ENCODE measurements at regions not wholly inside any gene's neighbourhood (a gene's known extent, or its start where the extent isn't known, plus 50 kb on each side); places are given as distances from the start of the nearest gene placed in this dataset.
"Not testable (repeated sequence)": the region's sequence is repeated elsewhere in the genome, so short reads cannot be mapped to it uniquely, and the experiment has no call there.

DNA sequence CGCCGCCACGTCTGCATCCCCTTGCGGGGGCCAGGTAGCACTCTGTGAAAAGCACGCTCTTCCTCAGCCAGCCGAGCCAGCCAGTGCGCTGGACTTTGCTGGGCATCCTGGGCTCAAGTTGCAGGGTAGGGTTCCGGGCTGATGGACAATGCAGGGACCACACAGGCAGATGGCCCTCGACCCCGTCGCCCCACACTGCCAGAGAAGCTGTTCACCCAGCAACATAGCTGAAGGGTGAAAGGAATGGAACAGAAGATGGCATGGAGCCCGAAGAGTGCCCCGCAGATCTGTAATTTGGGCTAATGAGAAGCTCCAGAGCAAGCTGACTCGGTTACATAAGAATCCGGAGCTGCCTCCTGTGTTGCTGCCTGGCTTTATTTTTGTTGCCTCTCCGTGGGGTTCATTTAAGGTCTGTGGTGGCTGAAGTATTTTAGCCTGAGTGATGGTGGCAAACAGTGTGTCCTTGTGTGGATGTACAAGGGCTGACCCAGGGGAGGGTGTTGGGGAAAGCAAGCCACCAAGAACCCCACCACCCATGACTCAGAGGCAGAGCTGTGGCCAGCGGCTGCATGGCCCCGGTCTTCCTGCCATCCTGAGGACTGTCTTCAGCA is 105.8 kb downstream of the SOX1 start:
- POLR2A ChIA-PET, result no interaction called here
- Mint-ChIP-seq H3K4me3 (ENCODE audit: unreplicated experiment) (no peak overlapping the region), H3K36me3 (ENCODE audit: insufficient read depth, unreplicated experiment) (no peaks in the 10 kb centered on the region), H3K27ac (ENCODE audit: unreplicated experiment) (no peak overlapping the region), H3K27me3 (ENCODE audit: insufficient read depth, unreplicated experiment) (peaks cover 18% of the 10 kb centered on the region), H3K4me1 (ENCODE audit: low read depth, unreplicated experiment) (no peaks in the 10 kb centered on the region), H3K9me3 (ENCODE audit: unreplicated experiment) (peaks cover 21% of the 10 kb centered on the region)
- CTCF ChIA-PET, result no interaction called here
- Histone ChIP-seq H3K27me3 (replicated peaks; ENCODE audit: control insufficient read depth, insufficient read depth, low read length) (no peaks in the 10 kb centered on the region), H3K4me3 (ENCODE audit: low read depth, low read length) (no peak overlapping the region), H3K9me3 (peaks cover 8% of the 10 kb centered on the region; the same call in 1 of the 2 replicates), H3K4me1 (no peaks in the 10 kb centered on the region), H3K36me3 (ENCODE audit: control insufficient read depth, insufficient read depth, low read length) (no peaks in the 10 kb centered on the region)
- intact Hi-C loops (cut with micrococcal nuclease; ENCODE audit: unreplicated experiment), result no loop called here
- BruUV-seq (replicated peaks), result no TSS peak
- TF ChIP-seq CTCF (IDR thresholded peaks at IDR 0.05; ENCODE audit: insufficient read depth in 1 of 2, low read depth in 1 of 2, low read length in 1 of 2, severe bottlenecking in 1 of 2, unreplicated experiment in 1 of 2), result no peak
- no peak for DNase-seq

- Mint-ChIP-seq H3K27me3 (ENCODE audit: insufficient read depth, unreplicated experiment) (peaks cover 18% of the 10 kb centered on the region), H3K27ac (ENCODE audit: unreplicated experiment) (no peak overlapping the region), H3K4me1 (ENCODE audit: low read depth, unreplicated experiment) (no peaks in the 10 kb centered on the region), H3K36me3 (ENCODE audit: insufficient read depth, unreplicated experiment) (no peaks in the 10 kb centered on the region), H3K9me3 (ENCODE audit: unreplicated experiment) (peaks cover 21% of the 10 kb centered on the region), H3K4me3 (ENCODE audit: unreplicated experiment) (no peak overlapping the region)
- POLR2A ChIA-PET, result no interaction called here
- TF ChIP-seq CTCF (IDR thresholded peaks at IDR 0.05; ENCODE audit: insufficient read depth in 1 of 2, low read depth in 1 of 2, low read length in 1 of 2, severe bottlenecking in 1 of 2, unreplicated experiment in 1 of 2), result no peak
- intact Hi-C loops (cut with micrococcal nuclease; ENCODE audit: unreplicated experiment), result no loop called here
- Histone ChIP-seq H3K4me3 (ENCODE audit: low read depth, low read length) (no peak overlapping the region), H3K4me1 (no peaks in the 10 kb centered on the region), H3K9me3 (peaks cover 8% of the 10 kb centered on the region; the same call in 1 of the 2 replicates), H3K27me3 (replicated peaks; ENCODE audit: control insufficient read depth, insufficient read depth, low read length) (no peaks in the 10 kb centered on the region), H3K36me3 (ENCODE audit: control insufficient read depth, insufficient read depth, low read length) (no peaks in the 10 kb centered on the region)
- no TSS peak for BruUV-seq (replicated peaks)
- CTCF ChIA-PET, result no interaction called here
- DNase-seq, result peak in 1 of 2 experiments; percentile 2
Measured at GRCh38 chr13:112174476-112175110, 107.6 kb downstream of the SOX1 start.

DNA sequence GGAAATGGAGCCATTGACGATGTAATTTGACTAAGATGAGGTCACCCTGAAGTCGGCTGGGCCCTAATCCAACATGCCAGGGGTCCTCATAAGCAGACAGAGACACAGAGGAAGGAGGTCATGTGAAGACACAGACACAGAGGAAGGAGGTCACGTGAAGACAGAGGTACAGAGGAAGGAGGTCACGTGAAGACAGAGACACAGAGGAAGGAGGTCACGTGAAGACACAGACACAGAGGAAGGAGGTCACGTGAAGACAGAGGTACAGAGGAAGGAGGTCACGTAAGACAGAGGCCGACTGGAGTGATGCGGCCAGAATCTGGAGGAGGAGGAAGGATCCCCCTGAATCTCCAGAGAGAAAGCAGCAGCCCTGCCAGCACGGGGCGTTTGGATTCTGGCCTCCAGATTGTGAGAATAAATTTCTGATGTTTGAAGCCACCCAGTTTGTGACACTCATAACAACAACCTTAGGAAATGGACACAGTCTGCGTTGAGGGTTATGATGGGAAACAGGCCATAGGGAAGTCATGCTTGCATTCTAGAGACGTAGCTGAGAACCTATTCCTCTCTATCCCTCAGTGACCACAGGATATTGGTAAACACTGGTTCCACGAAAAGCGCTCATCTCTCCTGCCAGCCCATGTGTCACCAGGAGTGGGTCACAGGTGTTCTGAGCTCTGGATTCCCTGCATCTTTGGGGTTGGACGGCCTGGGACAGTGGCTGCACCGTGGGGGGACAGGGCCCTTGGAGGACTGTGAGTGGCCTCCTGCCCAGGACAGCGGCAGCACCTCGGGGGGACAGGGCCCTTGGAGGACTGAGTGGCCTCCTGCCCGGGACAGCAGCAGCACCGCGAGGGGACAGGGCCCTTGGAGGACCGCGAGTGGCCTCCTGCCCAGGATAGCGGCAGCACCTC is 108.5 kb downstream of the SOX1 start:
- H3K36me3 ChIP-seq (ENCODE audit: control insufficient read depth, insufficient read depth, low read length), result no peaks in the 10 kb centered on the region
- H3K4me3 ChIP-seq (ENCODE audit: low read depth, low read length), result no peak overlapping the region
- H3K4me1 ChIP-seq, result no peaks in the 10 kb centered on the region
- H3K9me3 ChIP-seq, result peaks cover 8% of the 10 kb centered on the region; the same call in 1 of the 2 replicates
- Mint-ChIP-seq H3K9me3 (ENCODE audit: unreplicated experiment) (peaks cover 21% of the 10 kb centered on the region), H3K27me3 (ENCODE audit: insufficient read depth, unreplicated experiment) (peaks cover 21% of the 10 kb centered on the region), H3K27ac (ENCODE audit: unreplicated experiment) (no peak overlapping the region), H3K36me3 (ENCODE audit: insufficient read depth, unreplicated experiment) (no peaks in the 10 kb centered on the region), H3K4me3 (ENCODE audit: unreplicated experiment) (no peak overlapping the region), H3K4me1 (ENCODE audit: low read depth, unreplicated experiment) (no peaks in the 10 kb centered on the region)
- ChIA-PET CTCF (no interaction called here), POLR2A (no interaction called here)
- intact Hi-C loops (cut with micrococcal nuclease; ENCODE audit: unreplicated experiment), result no loop called here
- peak in 1 of 2 experiments; percentile 6 for DNase-seq
- no peaks in the 10 kb centered on the region for H3K27me3 ChIP-seq (replicated peaks; ENCODE audit: control insufficient read depth, insufficient read depth, low read length)
- no peak for TF ChIP-seq CTCF (IDR thresholded peaks at IDR 0.05; ENCODE audit: insufficient read depth in 1 of 2, low read depth in 1 of 2, low read length in 1 of 2, severe bottlenecking in 1 of 2, unreplicated experiment in 1 of 2)
- BruUV-seq (replicated peaks), result no TSS peak

GRCh38 chr13:112176141-112177119 is 109.5 kb downstream of the SOX1 start:
- intact Hi-C loops (cut with micrococcal nuclease; ENCODE audit: unreplicated experiment); POLR2A ChIA-PET; H3K4me1 ChIP-seq; BruUV-seq (replicated peaks); H3K9me3 ChIP-seq; H3K27me3 ChIP-seq (replicated peaks; ENCODE audit: control insufficient read depth, insufficient read depth, low read length); CTCF ChIA-PET; H3K36me3 ChIP-seq (ENCODE audit: control insufficient read depth, insufficient read depth, low read length); H3K27ac Mint-ChIP-seq (ENCODE audit: unreplicated experiment); H3K4me1 Mint-ChIP-seq (ENCODE audit: low read depth, unreplicated experiment); H3K4me3 ChIP-seq (ENCODE audit: low read depth, low read length); H3K36me3 Mint-ChIP-seq (ENCODE audit: insufficient read depth, unreplicated experiment); H3K4me3 Mint-ChIP-seq (ENCODE audit: unreplicated experiment): not testable (repeated sequence)
- H3K27me3 Mint-ChIP-seq (ENCODE audit: insufficient read depth, unreplicated experiment), result peaks cover 22% of the 10 kb centered on the region
- DNase-seq, result peak in 1 of 2 experiments; percentile 21
- peaks cover 21% of the 10 kb centered on the region for H3K9me3 Mint-ChIP-seq (ENCODE audit: unreplicated experiment)
